ENCODE measurements at regions not wholly inside any gene's neighbourhood (a gene's known extent, or its start where the extent isn't known, plus 50 kb on each side); places are given as distances from the start of the nearest gene placed in this dataset.

GRCh38 chr14:85248881-85249635 is 280.9 kb upstream of the FLRT2 start:
- H3K36me3 Mint-ChIP-seq = no peaks in the 10 kb centered on the region

GRCh38 chr14:85250414-85251189 is 279.3 kb upstream of the FLRT2 start:
- no peak overlapping the region for H3K4me3 Mint-ChIP-seq
- no peaks in the 10 kb centered on the region for H3K27me3 Mint-ChIP-seq
- no peak overlapping the region for H3K27ac Mint-ChIP-seq
- DNase-seq (no peak), ATAC-seq (replicated peaks) (no peak)
- no peaks in the 10 kb centered on the region for H3K36me3 Mint-ChIP-seq
- H3K4me1 Mint-ChIP-seq = no peaks in the 10 kb centered on the region
- peaks cover 0 to 3% of the 10 kb centered on the region in 2 donors for H3K9me3 Mint-ChIP-seq

More at GRCh38 chr14:85248881-85249635, 280.9 kb upstream of the FLRT2 start:
- H3K9me3 Mint-ChIP-seq = peaks cover 0 to 3% of the 10 kb centered on the region in 2 donors
- ATAC-seq (replicated peaks) (no peak), DNase-seq (no peak)
- H3K27ac Mint-ChIP-seq = no peak overlapping the region
- H3K4me1 Mint-ChIP-seq = no peaks in the 10 kb centered on the region
- no peaks in the 10 kb centered on the region for H3K27me3 Mint-ChIP-seq
- H3K4me3 Mint-ChIP-seq = no peak overlapping the region

GRCh38 chr14:85252011-85252410 is 277.9 kb upstream of the FLRT2 start:
- DNase-seq = no peak
- Mint-ChIP-seq H3K27ac (no peak overlapping the region), H3K36me3 (no peaks in the 10 kb centered on the region), H3K27me3 (no peaks in the 10 kb centered on the region), H3K4me3 (no peak overlapping the region), H3K4me1 (no peaks in the 10 kb centered on the region), H3K9me3 (peaks cover 0 to 3% of the 10 kb centered on the region in 2 donors)
- ATAC-seq (replicated peaks) = no peak

GRCh38 chr14:85254711-85255110 is 275.2 kb upstream of the FLRT2 start:
- H3K27ac Mint-ChIP-seq = no peak overlapping the region
- no peaks in the 10 kb centered on the region for H3K4me1 Mint-ChIP-seq
- DNase-seq (no peak), ATAC-seq (replicated peaks) (no peak)
- H3K4me3 Mint-ChIP-seq = no peak overlapping the region
- H3K36me3 Mint-ChIP-seq = no peaks in the 10 kb centered on the region
- no peaks in the 10 kb centered on the region for H3K27me3 Mint-ChIP-seq
- H3K9me3 Mint-ChIP-seq = peaks cover 0 to 3% of the 10 kb centered on the region in 2 donors

- Mint-ChIP-seq H3K9me3 (peaks cover 6% of the 10 kb centered on the region in 2 donors), H3K27ac (no peak overlapping the region)
These were observed 272.7 kb upstream of the FLRT2 start for GRCh38 chr14:85257287-85257686.

GRCh38 chr14:85263916-85264675 is 265.8 kb upstream of the FLRT2 start:
- Mint-ChIP-seq H3K27ac (no peak overlapping the region), H3K9me3 (peaks cover 8 to 13% of the 10 kb centered on the region in 2 donors), H3K4me1 (no peaks in the 10 kb centered on the region), H3K27me3 (no peaks in the 10 kb centered on the region), H3K36me3 (no peaks in the 10 kb centered on the region), H3K4me3 (no peak overlapping the region)
- ATAC-seq (replicated peaks) (no peak), DNase-seq (no peak)

More at GRCh38 chr14:85257287-85257686, 272.7 kb upstream of the FLRT2 start:
- Mint-ChIP-seq H3K4me1 (no peaks in the 10 kb centered on the region), H3K27me3 (no peaks in the 10 kb centered on the region), H3K36me3 (no peaks in the 10 kb centered on the region), H3K4me3 (no peak overlapping the region)
- ATAC-seq (replicated peaks) (no peak), DNase-seq (no peak)

GRCh38 chr14:85273099-85273677 is 256.8 kb upstream of the FLRT2 start:
- Mint-ChIP-seq H3K27me3 (no peaks in the 10 kb centered on the region), H3K4me3 (no peak overlapping the region), H3K9me3 (peaks cover 0 to 2% of the 10 kb centered on the region in 2 donors), H3K27ac (no peak overlapping the region), H3K4me1 (no peaks in the 10 kb centered on the region), H3K36me3 (no peaks in the 10 kb centered on the region)
- DNase-seq = no peak
- no peak for ATAC-seq (replicated peaks)

GRCh38 chr14:85273952-85274351 is 256.0 kb upstream of the FLRT2 start:
- ATAC-seq (replicated peaks) = no peak
- Mint-ChIP-seq H3K9me3 (no peaks in the 10 kb centered on the region), H3K36me3 (no peaks in the 10 kb centered on the region), H3K27ac (no peak overlapping the region), H3K4me3 (no peak overlapping the region), H3K27me3 (no peaks in the 10 kb centered on the region), H3K4me1 (no peaks in the 10 kb centered on the region)
- no peak for DNase-seq

- H3K36me3 Mint-ChIP-seq = no peaks in the 10 kb centered on the region
- no peaks in the 10 kb centered on the region for H3K4me1 Mint-ChIP-seq
- no peak overlapping the region for H3K27ac Mint-ChIP-seq
- no peaks in the 10 kb centered on the region for H3K9me3 Mint-ChIP-seq
- no peaks in the 10 kb centered on the region for H3K27me3 Mint-ChIP-seq
- no peak overlapping the region for H3K4me3 Mint-ChIP-seq
- no peak for ATAC-seq (replicated peaks)
- no peak for DNase-seq
These were observed 253.6 kb upstream of the FLRT2 start for GRCh38 chr14:85276161-85276978.

GRCh38 chr14:85276979-85277228 is 253.0 kb upstream of the FLRT2 start:
- Mint-ChIP-seq H3K36me3 (no peaks in the 10 kb centered on the region), H3K27me3 (no peaks in the 10 kb centered on the region), H3K4me3 (no peak overlapping the region), H3K4me1 (no peaks in the 10 kb centered on the region), H3K9me3 (no peaks in the 10 kb centered on the region), H3K27ac (no peak overlapping the region)
- ATAC-seq (replicated peaks) (no peak), DNase-seq (no peak)

- Mint-ChIP-seq H3K27ac (no peak overlapping the region), H3K36me3 (no peaks in the 10 kb centered on the region), H3K4me1 (no peaks in the 10 kb centered on the region), H3K4me3 (no peak overlapping the region), H3K27me3 (no peaks in the 10 kb centered on the region), H3K9me3 (no peaks in the 10 kb centered on the region)
- no peak for ATAC-seq (replicated peaks)
- DNase-seq = no peak
These were observed 250.5 kb upstream of the FLRT2 start for GRCh38 chr14:85279407-85279806.

GRCh38 chr14:85280074-85280473 is 249.9 kb upstream of the FLRT2 start:
- Mint-ChIP-seq H3K9me3 (no peaks in the 10 kb centered on the region), H3K4me1 (no peaks in the 10 kb centered on the region), H3K27ac (no peak overlapping the region), H3K4me3 (no peak overlapping the region), H3K36me3 (no peaks in the 10 kb centered on the region), H3K27me3 (no peaks in the 10 kb centered on the region)
- no peak for DNase-seq
- ATAC-seq (replicated peaks) = no peak

- Mint-ChIP-seq H3K36me3 (no peaks in the 10 kb centered on the region), H3K4me1 (no peaks in the 10 kb centered on the region), H3K27me3 (no peaks in the 10 kb centered on the region), H3K4me3 (no peak overlapping the region), H3K27ac (no peak overlapping the region), H3K9me3 (no peaks in the 10 kb centered on the region)
- no peak for DNase-seq
- ATAC-seq (replicated peaks) = no peak
These were observed 248.0 kb upstream of the FLRT2 start for GRCh38 chr14:85281921-85282320.

- Mint-ChIP-seq H3K27me3 (no peaks in the 10 kb centered on the region), H3K4me1 (no peaks in the 10 kb centered on the region), H3K4me3 (no peak overlapping the region), H3K36me3 (no peaks in the 10 kb centered on the region), H3K9me3 (no peaks in the 10 kb centered on the region), H3K27ac (no peak overlapping the region)
- ATAC-seq (replicated peaks) (no peak), DNase-seq (no peak)
These were observed 241.9 kb upstream of the FLRT2 start for GRCh38 chr14:85288041-85288440.

Measured in stimulated activated naive B cell treated with anti-CD40 and anti-IgM and Interleukin-4, amounts not matched to agents 10 μg/mL and 1 μg/mL and 100 μg/mL, for 72 hours (primary cell).